PC-3 (cell line): ENCODE measurements at regions not wholly inside any gene's neighbourhood (a gene's known extent, or its start where the extent isn't known, plus 50 kb on each side); places are given as distances from the start of the nearest gene placed in this dataset.

ENCODE experiments used
- ATAC-seq: fragments of 200-7000 bp; cut with Tn5 transposase; 2 replicates; pipeline ENCODE4 v1.9.1; 2020; ENCODE audit warnings: mild to moderate bottlenecking, moderate library complexity
- BruUV-seq: library from RNA; stranded (reverse); fragments of 400-500 nt; replicated peaks from 2 replicates; lab custom pipeline; 2021; lab: Mats Ljungman, UMichigan
- CTCF ChIA-PET: fragments of 300-600 bp; sonication (Branson Sonifier 250); formaldehyde crosslinking; loops from one replicate; lab custom pipeline; 2022; ENCODE audit warnings: antibody characterized with exemption; lab: Charles Lee
- POLR2A ChIA-PET: fragments of 300-600 bp; sonication (Branson Sonifier 250); formaldehyde crosslinking; loops from one replicate; lab custom pipeline; 2022; ENCODE audit warnings: antibody characterized with exemption; ENCODE audit not compliant: unreplicated experiment; lab: Charles Lee
- DNase-seq: peaks from one replicate; pipeline ENCODE4 v3.0.0-alpha.2; 2015
- H2AFZ ChIP-seq: fragments of 300-600 bp; sonication (generic); 2 replicates; pipeline ENCODE4 v1.6.0; 2016; ENCODE audit warnings: antibody characterized with exemption, low read length
- H3F3A ChIP-seq: fragments of 300-600 bp; sonication (generic); one replicate; pipeline ENCODE4 v1.6.0; 2017; ENCODE audit warnings: antibody characterized with exemption, low read length, control low read depth, mild to moderate bottlenecking; ENCODE audit not compliant: unreplicated experiment
- H3K27ac ChIP-seq: fragments of 300-600 bp; sonication (generic); 2 replicates; pipeline ENCODE4 v1.5.1; 2016; ENCODE audit warnings: mild to moderate bottlenecking, low read length
- H3K27me3 ChIP-seq: fragments of 300-600 bp; sonication (generic); 2 replicates; pipeline ENCODE4 v1.6.1; 2016; ENCODE audit warnings: low read length, mixed read lengths
- H3K36me3 ChIP-seq: fragments of 300-600 bp; sonication (generic); 2 replicates; pipeline ENCODE4 v1.6.1; 2016; ENCODE audit warnings: low read depth, mixed run types, low read length, mixed read lengths
- H3K4me1 ChIP-seq: fragments of 300-600 bp; sonication (generic); 2 replicates; pipeline ENCODE4 v1.5.1; 2016; ENCODE audit warnings: low read length; ENCODE audit not compliant: insufficient read depth
- H3K4me2 ChIP-seq: fragments of 300-600 bp; sonication (generic); 2 replicates; pipeline ENCODE4 v1.6.0; 2016; ENCODE audit warnings: low read length
- H3K4me3 ChIP-seq: fragments of 300-600 bp; sonication (generic); 2 replicates; pipeline ENCODE4 v1.5.1; 2016; ENCODE audit warnings: mild to moderate bottlenecking, low read length, mixed read lengths
- H3K79me2 ChIP-seq: fragments of 300-600 bp; sonication (generic); 2 replicates; pipeline ENCODE4 v1.6.1; 2017; ENCODE audit warnings: low read length, mixed read lengths
- H3K9ac ChIP-seq: fragments of 300-600 bp; sonication (generic); 2 replicates; pipeline ENCODE4 v1.6.0; 2016; ENCODE audit warnings: mild to moderate bottlenecking, low read length
- H3K9me2 ChIP-seq: fragments of 300-600 bp; sonication (generic); replicated peaks from 2 replicates; pipeline ENCODE4 v1.6.1; 2016; ENCODE audit warnings: mixed run types, low read length, mixed read lengths
- H3K9me3 ChIP-seq: fragments of 300-600 bp; sonication (generic); 2 replicates; pipeline ENCODE4 v1.6.1; 2016; ENCODE audit warnings: low read length, mixed read lengths
- H4K20me1 ChIP-seq: fragments of 300-600 bp; sonication (generic); 2 replicates; pipeline ENCODE4 v1.6.1; 2016; ENCODE audit warnings: low read length, mixed read lengths
- EZH2 ChIP-seq: fragments of 300-600 bp; sonication (generic); IDR thresholded peaks from one replicate; pipeline ENCODE4 v1.6.1; 2017; ENCODE audit warnings: antibody characterized with exemption, mild to moderate bottlenecking, low read length; ENCODE audit not compliant: unreplicated experiment
- EZH2phosphoT487 ChIP-seq: fragments of 300-600 bp; sonication (generic); IDR thresholded peaks from 2 replicates; pipeline ENCODE4 v1.6.1; 2018; ENCODE audit warnings: mild to moderate bottlenecking, antibody characterized with exemption, low read length, borderline replicate concordance
- intact Hi-C: fragments of 100-400 bp; cut with micrococcal nuclease; formaldehyde crosslinking; loops from 2 replicates; pipeline ENCODE4 v1.9.0; 2023
- TF ChIP-seq, protein P1 (sequence below): fragments of 300-600 bp; sonication (generic); conservative IDR thresholded peaks from 2 replicates; pipeline ENCODE4 v1.5.1; 2017; ENCODE audit warnings: antibody characterized with exemption, low read depth, mild to moderate bottlenecking, low read length

DNA sequence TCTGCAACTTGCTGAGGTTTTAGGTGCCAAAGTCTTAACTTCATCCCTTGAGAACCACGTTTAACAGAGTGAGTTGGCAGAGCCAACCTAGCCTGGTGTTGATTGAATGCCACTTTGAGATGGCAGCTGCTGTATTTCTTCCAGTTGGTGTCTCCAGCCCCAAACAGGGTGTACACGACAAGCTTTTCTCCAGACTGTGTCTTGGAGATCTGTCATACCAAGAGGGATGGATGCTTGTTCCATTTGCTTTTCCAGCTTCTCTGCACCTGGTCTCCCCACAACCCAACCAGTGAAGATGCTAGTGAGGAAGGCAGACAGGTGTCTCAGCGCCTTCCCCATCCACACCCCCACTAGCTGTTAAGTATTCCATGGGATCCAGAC is 141.1 kb upstream of the HS3ST2 start:
- no peak overlapping the region for H3K9ac ChIP-seq
- no peaks in the 10 kb centered on the region for H3K4me1 ChIP-seq
- no peaks in the 10 kb centered on the region for H4K20me1 ChIP-seq
- no peaks in the 10 kb centered on the region for H3K79me2 ChIP-seq
- intact Hi-C loops = no loop called here
- BruUV-seq = no TSS peak
- no peak for ATAC-seq
- no peak overlapping the region for H3K4me3 ChIP-seq
- H3K36me3 ChIP-seq = no peaks in the 10 kb centered on the region
- no peak overlapping the region for H3K4me2 ChIP-seq
- no peak overlapping the region for H2AFZ ChIP-seq
- TF ChIP-seq EZH2phosphoT487 = no peak
- TF ChIP-seq EZH2 = no peak
- TF ChIP-seq, protein P1, sequence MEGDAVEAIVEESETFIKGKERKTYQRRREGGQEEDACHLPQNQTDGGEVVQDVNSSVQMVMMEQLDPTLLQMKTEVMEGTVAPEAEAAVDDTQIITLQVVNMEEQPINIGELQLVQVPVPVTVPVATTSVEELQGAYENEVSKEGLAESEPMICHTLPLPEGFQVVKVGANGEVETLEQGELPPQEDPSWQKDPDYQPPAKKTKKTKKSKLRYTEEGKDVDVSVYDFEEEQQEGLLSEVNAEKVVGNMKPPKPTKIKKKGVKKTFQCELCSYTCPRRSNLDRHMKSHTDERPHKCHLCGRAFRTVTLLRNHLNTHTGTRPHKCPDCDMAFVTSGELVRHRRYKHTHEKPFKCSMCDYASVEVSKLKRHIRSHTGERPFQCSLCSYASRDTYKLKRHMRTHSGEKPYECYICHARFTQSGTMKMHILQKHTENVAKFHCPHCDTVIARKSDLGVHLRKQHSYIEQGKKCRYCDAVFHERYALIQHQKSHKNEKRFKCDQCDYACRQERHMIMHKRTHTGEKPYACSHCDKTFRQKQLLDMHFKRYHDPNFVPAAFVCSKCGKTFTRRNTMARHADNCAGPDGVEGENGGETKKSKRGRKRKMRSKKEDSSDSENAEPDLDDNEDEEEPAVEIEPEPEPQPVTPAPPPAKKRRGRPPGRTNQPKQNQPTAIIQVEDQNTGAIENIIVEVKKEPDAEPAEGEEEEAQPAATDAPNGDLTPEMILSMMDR = no peak
- H3F3A ChIP-seq = no peaks in the 10 kb centered on the region
- no peak for DNase-seq
- no peak overlapping the region for H3K27ac ChIP-seq
- CTCF ChIA-PET = no interaction called here
- no peaks in the 10 kb centered on the region for H3K9me2 ChIP-seq
- POLR2A ChIA-PET = no interaction called here
- H3K27me3 ChIP-seq = no peaks in the 10 kb centered on the region
- no peaks in the 10 kb centered on the region for H3K9me3 ChIP-seq

GRCh38 chr16:22673421-22673831 is 140.5 kb upstream of the HS3ST2 start:
- Histone ChIP-seq H4K20me1 (no peaks in the 10 kb centered on the region), H3K79me2 (no peaks in the 10 kb centered on the region), H2AFZ (no peak overlapping the region), H3K36me3 (no peaks in the 10 kb centered on the region), H3K4me1 (no peaks in the 10 kb centered on the region), H3K27ac (no peak overlapping the region), H3K9ac (no peak overlapping the region), H3K9me3 (no peaks in the 10 kb centered on the region), H3K27me3 (no peaks in the 10 kb centered on the region), H3K9me2 (no peaks in the 10 kb centered on the region), H3F3A (no peaks in the 10 kb centered on the region), H3K4me2 (no peak overlapping the region), H3K4me3 (no peak overlapping the region)
- ChIA-PET CTCF (no interaction called here), POLR2A (no interaction called here)
- ATAC-seq (no peak), DNase-seq (no peak)
- no TSS peak for BruUV-seq
- TF ChIP-seq EZH2 (no peak), EZH2phosphoT487 (no peak)
- TF ChIP-seq, protein P1 = no peak
- intact Hi-C loops = no loop called here

DNA sequence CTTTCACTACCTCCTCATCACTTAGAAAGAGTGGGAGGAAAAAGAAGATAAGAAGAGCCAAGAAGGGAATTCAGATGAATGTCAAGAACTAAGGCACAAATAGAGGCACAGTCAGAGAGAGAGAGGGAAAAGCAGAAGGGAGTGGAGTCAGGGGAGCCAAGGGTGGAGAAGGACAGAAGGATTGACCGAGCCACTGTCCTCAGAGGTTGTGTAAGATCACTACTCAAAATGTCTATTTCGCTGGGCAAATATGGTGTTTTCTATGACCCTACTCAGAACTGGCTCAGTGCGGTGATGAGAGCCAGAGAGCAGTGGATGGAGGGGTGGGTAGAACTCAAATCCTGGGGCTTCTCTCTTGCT is 139.2 kb upstream of the HS3ST2 start:
- CTCF ChIA-PET = no interaction called here
- Histone ChIP-seq H3K27me3 (no peaks in the 10 kb centered on the region), H4K20me1 (no peaks in the 10 kb centered on the region), H3K79me2 (no peaks in the 10 kb centered on the region), H3K4me2 (no peak overlapping the region), H3K9me2 (no peaks in the 10 kb centered on the region), H3F3A (no peaks in the 10 kb centered on the region), H3K9me3 (no peaks in the 10 kb centered on the region), H2AFZ (no peak overlapping the region), H3K4me3 (no peak overlapping the region), H3K4me1 (no peaks in the 10 kb centered on the region), H3K27ac (no peak overlapping the region), H3K36me3 (no peaks in the 10 kb centered on the region), H3K9ac (no peak overlapping the region)
- ATAC-seq (no peak), DNase-seq (no peak)
- POLR2A ChIA-PET = no interaction called here
- BruUV-seq = no TSS peak
- intact Hi-C loops = no loop called here
- TF ChIP-seq EZH2phosphoT487 (no peak), EZH2 (no peak)
- TF ChIP-seq, protein P1 = no peak
